ENCODE measurements at regions not wholly inside any gene's neighbourhood (a gene's known extent, or its start where the extent isn't known, plus 50 kb on each side); places are given as distances from the start of the nearest gene placed in this dataset.

GRCh38 chr9:80061940-80062339 lies 490.2 kb downstream of the TLE4 start:
- DNase-seq (ENCODE audit: low spot score) = peak; percentile 25

- no peak for DNase-seq (ENCODE audit: low spot score)
Measured at GRCh38 chr9:80061096-80061495, 489.3 kb downstream of the TLE4 start.

- no peak for DNase-seq (ENCODE audit: low spot score)
Measured at GRCh38 chr9:80059979-80060378, 488.2 kb downstream of the TLE4 start.

- no peak for DNase-seq (ENCODE audit: low spot score)
Measured at GRCh38 chr9:80059191-80059590, 487.4 kb downstream of the TLE4 start.

- no peak for DNase-seq (ENCODE audit: low spot score)
Measured at GRCh38 chr9:80052830-80053229, 481.1 kb downstream of the TLE4 start.

GRCh38 chr9:80049096-80049782 lies 477.5 kb downstream of the TLE4 start:
- DNase-seq (ENCODE audit: low spot score) = no peak

- DNase-seq (ENCODE audit: low spot score) = no peak
Measured at GRCh38 chr9:80046481-80046880, 474.7 kb downstream of the TLE4 start.

GRCh38 chr9:80041821-80042220 lies 470.1 kb downstream of the TLE4 start:
- DNase-seq (ENCODE audit: low spot score) = no peak

GRCh38 chr9:80040457-80040856 lies 468.7 kb downstream of the TLE4 start:
- DNase-seq (ENCODE audit: low spot score) = no peak

- no peak for DNase-seq (ENCODE audit: low spot score)
Measured at GRCh38 chr9:80030801-80031200, 459.0 kb downstream of the TLE4 start.

- DNase-seq (ENCODE audit: low spot score) = no peak
Measured at GRCh38 chr9:80028501-80028900, 456.7 kb downstream of the TLE4 start.

- DNase-seq (ENCODE audit: low spot score) = no peak
Measured at GRCh38 chr9:80025796-80026520, 454.2 kb downstream of the TLE4 start.

GRCh38 chr9:80025131-80025530 lies 453.4 kb downstream of the TLE4 start:
- no peak for DNase-seq (ENCODE audit: low spot score)

GRCh38 chr9:80020530-80020929 lies 448.8 kb downstream of the TLE4 start:
- DNase-seq (ENCODE audit: low spot score) = no peak

GRCh38 chr9:80020056-80020455 lies 448.3 kb downstream of the TLE4 start:
- DNase-seq (ENCODE audit: low spot score) = no peak

GRCh38 chr9:80013891-80014290 lies 442.1 kb downstream of the TLE4 start:
- no peak for DNase-seq (ENCODE audit: low spot score)

GRCh38 chr9:80012557-80013330 lies 441.0 kb downstream of the TLE4 start:
- no peak for DNase-seq (ENCODE audit: low spot score)

- no peak for DNase-seq (ENCODE audit: low spot score)
Measured at GRCh38 chr9:80009204-80009603, 437.4 kb downstream of the TLE4 start.

GRCh38 chr9:80004714-80005113 lies 432.9 kb downstream of the TLE4 start:
- DNase-seq (ENCODE audit: low spot score) = no peak

- no peak for DNase-seq (ENCODE audit: low spot score)
Measured at GRCh38 chr9:79990536-79990935, 418.8 kb downstream of the TLE4 start.

GRCh38 chr9:79989079-79989478 lies 417.3 kb downstream of the TLE4 start:
- no peak for DNase-seq (ENCODE audit: low spot score)

- no peak for DNase-seq (ENCODE audit: low spot score)
Measured at GRCh38 chr9:79988126-79988525, 416.4 kb downstream of the TLE4 start.

- no peak for DNase-seq (ENCODE audit: low spot score)
Measured at GRCh38 chr9:79986437-79986836, 414.7 kb downstream of the TLE4 start.

Data from pons (tissue), 1 donor.